IPS-20b (cell line): ENCODE measurements at regions not wholly inside any gene's neighbourhood (a gene's known extent, or its start where the extent isn't known, plus 50 kb on each side); places are given as distances from the start of the nearest gene placed in this dataset.

ENCODE experiments used
- H3K27ac ChIP-seq: one replicate; pipeline ENCODE4 v1.5.1; 2013; ENCODE audit warnings: low read length
- H3K27me3 ChIP-seq: 2 replicates; pipeline ENCODE4 v1.6.1; 2013; ENCODE audit warnings: mild to moderate bottlenecking, low read length, inconsistent platforms; ENCODE audit not compliant: insufficient read depth
- H3K36me3 ChIP-seq: 2 replicates; pipeline ENCODE4 v1.6.1; 2013; ENCODE audit warnings: low read depth, mild to moderate bottlenecking, inconsistent platforms, low read length, moderate library complexity; ENCODE audit not compliant: insufficient read depth
- H3K4me1 ChIP-seq: 2 replicates; pipeline ENCODE4 v1.6.1; 2013; ENCODE audit warnings: mild to moderate bottlenecking, control low read depth, inconsistent platforms, low read length, moderate library complexity; ENCODE audit not compliant: insufficient read depth
- H3K4me3 ChIP-seq: 2 replicates; pipeline ENCODE4 v1.5.1; 2013; ENCODE audit warnings: mild to moderate bottlenecking, low read length, inconsistent platforms
- H3K9ac ChIP-seq: 2 replicates; pipeline ENCODE4 v1.6.1; 2013; ENCODE audit warnings: low read depth, mild to moderate bottlenecking, inconsistent platforms, low read length, moderate library complexity
- H3K9me3 ChIP-seq: 2 replicates; pipeline ENCODE4 v1.6.1; 2013; ENCODE audit warnings: mild to moderate bottlenecking, low read depth, low read length, inconsistent platforms; ENCODE audit not compliant: insufficient read depth

- H3K4me1 ChIP-seq: 0 out of 2 replicates have a peak, but pooled peaks cover 2% of the 10 kb centered on the region
- H3K27me3 ChIP-seq: no peaks in the 10 kb centered on the region
- H3K9me3 ChIP-seq: 0 out of 2 replicates have a peak, but pooled peaks cover 4% of the 10 kb centered on the region
Measured at GRCh38 chr15:69781411-69782125, 316.1 kb downstream of the TLE3 start.

GRCh38 chr15:69782139-69782658, 315.5 kb downstream of the TLE3 start:
- H3K4me1 ChIP-seq: 0 out of 2 replicates have a peak, but pooled peaks cover 2% of the 10 kb centered on the region
- H3K9me3 ChIP-seq: 0 out of 2 replicates have a peak, but pooled peaks cover under 1% of the 10 kb centered on the region

More at GRCh38 chr15:69781411-69782125, 316.1 kb downstream of the TLE3 start:
- no peak overlapping the region for H3K9ac ChIP-seq
- no peak overlapping the region for H3K27ac ChIP-seq
- no peak overlapping the region for H3K4me3 ChIP-seq
- no peaks in the 10 kb centered on the region for H3K36me3 ChIP-seq

GRCh38 chr15:69782809-69783208, 314.9 kb downstream of the TLE3 start:
- 0 out of 2 replicates have a peak, but pooled peaks cover 2% of the 10 kb centered on the region for H3K4me1 ChIP-seq
- no peaks in the 10 kb centered on the region for H3K9me3 ChIP-seq
- no peak overlapping the region for H3K9ac ChIP-seq
- H3K4me3 ChIP-seq: no peak overlapping the region
- no peaks in the 10 kb centered on the region for H3K27me3 ChIP-seq
- no peaks in the 10 kb centered on the region for H3K36me3 ChIP-seq
- H3K27ac ChIP-seq: no peak overlapping the region

More at GRCh38 chr15:69782139-69782658, 315.5 kb downstream of the TLE3 start:
- no peaks in the 10 kb centered on the region for H3K27me3 ChIP-seq
- H3K4me3 ChIP-seq: no peak overlapping the region
- no peaks in the 10 kb centered on the region for H3K36me3 ChIP-seq
- no peak overlapping the region for H3K9ac ChIP-seq
- H3K27ac ChIP-seq: no peak overlapping the region

- Histone ChIP-seq H3K9me3 (no peaks in the 10 kb centered on the region), H3K27ac (no peak overlapping the region), H3K4me3 (no peak overlapping the region), H3K4me1 (0 out of 2 replicates have a peak, but pooled peaks cover 2% of the 10 kb centered on the region), H3K27me3 (no peaks in the 10 kb centered on the region), H3K36me3 (no peaks in the 10 kb centered on the region), H3K9ac (no peak overlapping the region)
Measured at GRCh38 chr15:69783211-69783610, 314.5 kb downstream of the TLE3 start.

GRCh38 chr15:69784798-69785566, 312.7 kb downstream of the TLE3 start:
- Histone ChIP-seq H3K36me3 (no peaks in the 10 kb centered on the region), H3K9me3 (no peaks in the 10 kb centered on the region), H3K4me3 (no peak overlapping the region), H3K9ac (no peak overlapping the region), H3K27ac (no peak overlapping the region), H3K4me1 (0 out of 2 replicates have a peak, but pooled peaks cover 2% of the 10 kb centered on the region), H3K27me3 (no peaks in the 10 kb centered on the region)

- no peaks in the 10 kb centered on the region for H3K4me1 ChIP-seq
Measured at GRCh38 chr15:69786136-69786701, 311.5 kb downstream of the TLE3 start.

GRCh38 chr15:69787791-69788190, 309.9 kb downstream of the TLE3 start:
- Histone ChIP-seq H3K9ac (no peak overlapping the region), H3K4me1 (no peaks in the 10 kb centered on the region), H3K27ac (no peak overlapping the region), H3K4me3 (no peak overlapping the region), H3K9me3 (no peaks in the 10 kb centered on the region), H3K36me3 (no peaks in the 10 kb centered on the region), H3K27me3 (no peaks in the 10 kb centered on the region)

More at GRCh38 chr15:69786136-69786701, 311.5 kb downstream of the TLE3 start:
- no peak overlapping the region for H3K27ac ChIP-seq
- no peaks in the 10 kb centered on the region for H3K36me3 ChIP-seq
- no peaks in the 10 kb centered on the region for H3K9me3 ChIP-seq
- no peak overlapping the region for H3K4me3 ChIP-seq
- no peak overlapping the region for H3K9ac ChIP-seq
- no peaks in the 10 kb centered on the region for H3K27me3 ChIP-seq

GRCh38 chr15:69789648-69790393, 307.9 kb downstream of the TLE3 start:
- Histone ChIP-seq H3K9ac (no peak overlapping the region), H3K9me3 (no peaks in the 10 kb centered on the region), H3K27ac (no peak overlapping the region), H3K4me3 (no peak overlapping the region), H3K27me3 (no peaks in the 10 kb centered on the region), H3K36me3 (no peaks in the 10 kb centered on the region), H3K4me1 (peaks cover 4% of the 10 kb centered on the region; the same call in 1 of the 2 replicates)

- no peak overlapping the region for H3K9ac ChIP-seq
- no peak overlapping the region for H3K4me3 ChIP-seq
- no peak overlapping the region for H3K27ac ChIP-seq
- H3K9me3 ChIP-seq: no peaks in the 10 kb centered on the region
- no peaks in the 10 kb centered on the region for H3K27me3 ChIP-seq
- H3K36me3 ChIP-seq: no peaks in the 10 kb centered on the region
- H3K4me1 ChIP-seq: peaks cover 8% of the 10 kb centered on the region; the same call in 1 of the 2 replicates
Measured at GRCh38 chr15:69790632-69791031, 307.1 kb downstream of the TLE3 start.

GRCh38 chr15:69792823-69793222, 304.9 kb downstream of the TLE3 start:
- Histone ChIP-seq H3K36me3 (no peaks in the 10 kb centered on the region), H3K27me3 (no peaks in the 10 kb centered on the region), H3K4me3 (no peak overlapping the region), H3K9me3 (no peaks in the 10 kb centered on the region), H3K9ac (no peak overlapping the region), H3K4me1 (peaks cover 8% of the 10 kb centered on the region; the same call in 1 of the 2 replicates), H3K27ac (no peak overlapping the region)

GRCh38 chr15:69793431-69793780, 304.3 kb downstream of the TLE3 start:
- Histone ChIP-seq H3K4me3 (no peak overlapping the region), H3K36me3 (no peaks in the 10 kb centered on the region), H3K27ac (no peak overlapping the region), H3K9ac (no peak overlapping the region), H3K9me3 (no peaks in the 10 kb centered on the region), H3K27me3 (no peaks in the 10 kb centered on the region), H3K4me1 (peaks cover 8% of the 10 kb centered on the region; the same call in 1 of the 2 replicates)
